Fibroblast of mammary gland (primary cell): ENCODE measurements at regions not wholly inside any gene's neighbourhood (a gene's known extent, or its start where the extent isn't known, plus 50 kb on each side); places are given as distances from the start of the nearest gene placed in this dataset.

ENCODE experiments used
- DNase-seq: peaks from one replicate; pipeline ENCODE4 v3.0.0-alpha.2; 2010; ENCODE audit warnings: low read depth
- H3K4me3 ChIP-seq: 2 replicates; pipeline ENCODE4 v1.5.1; 2011; ENCODE audit warnings: low read depth, mild to moderate bottlenecking, low read length, moderate library complexity; ENCODE audit not compliant: control insufficient read depth
- TF ChIP-seq, protein P1 (sequence below): conservative IDR thresholded peaks from 2 replicates; pipeline ENCODE4 v1.5.1; 2011; ENCODE audit warnings: low read depth, low read length, inconsistent platforms; ENCODE audit not compliant: control insufficient read depth, insufficient read depth

DNA sequence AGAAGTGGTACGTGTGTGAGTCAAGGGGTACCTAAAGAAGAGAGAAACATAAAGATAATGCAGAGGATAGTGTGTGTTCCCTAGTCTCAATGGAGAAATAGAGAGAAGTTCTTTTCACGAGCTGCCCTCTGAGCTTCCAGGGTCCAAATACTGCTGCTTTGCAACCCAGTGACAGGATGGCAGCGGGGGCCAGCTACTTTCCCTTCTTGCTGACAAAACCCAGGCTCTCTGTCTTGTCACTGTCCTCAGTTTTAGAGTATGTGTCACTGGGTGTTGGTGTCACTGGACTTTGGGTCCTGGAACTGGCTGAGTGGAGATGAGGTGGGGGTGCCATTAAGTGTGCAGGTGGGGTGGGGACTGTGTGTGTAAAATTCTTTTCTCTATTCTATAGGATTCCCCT is 265.6 kb downstream of the CDC5L start:
- TF ChIP-seq, protein P1, sequence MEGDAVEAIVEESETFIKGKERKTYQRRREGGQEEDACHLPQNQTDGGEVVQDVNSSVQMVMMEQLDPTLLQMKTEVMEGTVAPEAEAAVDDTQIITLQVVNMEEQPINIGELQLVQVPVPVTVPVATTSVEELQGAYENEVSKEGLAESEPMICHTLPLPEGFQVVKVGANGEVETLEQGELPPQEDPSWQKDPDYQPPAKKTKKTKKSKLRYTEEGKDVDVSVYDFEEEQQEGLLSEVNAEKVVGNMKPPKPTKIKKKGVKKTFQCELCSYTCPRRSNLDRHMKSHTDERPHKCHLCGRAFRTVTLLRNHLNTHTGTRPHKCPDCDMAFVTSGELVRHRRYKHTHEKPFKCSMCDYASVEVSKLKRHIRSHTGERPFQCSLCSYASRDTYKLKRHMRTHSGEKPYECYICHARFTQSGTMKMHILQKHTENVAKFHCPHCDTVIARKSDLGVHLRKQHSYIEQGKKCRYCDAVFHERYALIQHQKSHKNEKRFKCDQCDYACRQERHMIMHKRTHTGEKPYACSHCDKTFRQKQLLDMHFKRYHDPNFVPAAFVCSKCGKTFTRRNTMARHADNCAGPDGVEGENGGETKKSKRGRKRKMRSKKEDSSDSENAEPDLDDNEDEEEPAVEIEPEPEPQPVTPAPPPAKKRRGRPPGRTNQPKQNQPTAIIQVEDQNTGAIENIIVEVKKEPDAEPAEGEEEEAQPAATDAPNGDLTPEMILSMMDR = no peak
- H3K4me3 ChIP-seq = no peak overlapping the region
- no peak for DNase-seq

DNA sequence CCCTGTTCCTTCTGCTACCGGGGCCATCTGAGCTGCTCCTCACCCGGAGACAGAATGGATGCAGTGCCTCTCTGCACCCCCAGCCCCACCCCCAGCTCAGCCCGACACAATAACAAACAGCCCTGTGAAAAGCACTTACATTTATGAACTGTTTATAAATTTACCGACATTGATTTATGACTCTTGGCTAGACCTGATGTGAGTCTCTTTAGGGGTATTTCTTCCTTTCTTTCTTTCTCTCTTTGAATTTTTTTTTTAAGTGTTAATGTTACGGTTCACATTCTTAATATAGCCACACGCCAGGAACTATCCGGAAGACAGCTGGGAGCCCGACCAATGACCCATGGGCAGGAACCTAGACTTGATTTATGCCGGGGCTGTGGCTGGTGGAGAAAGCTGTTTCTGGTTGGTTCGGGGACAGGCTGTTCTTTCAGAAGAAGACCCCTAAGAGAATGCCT is 266.3 kb downstream of the CDC5L start:
- DNase-seq = no peak
- TF ChIP-seq, protein P1 = no peak
- H3K4me3 ChIP-seq = no peak overlapping the region

DNA sequence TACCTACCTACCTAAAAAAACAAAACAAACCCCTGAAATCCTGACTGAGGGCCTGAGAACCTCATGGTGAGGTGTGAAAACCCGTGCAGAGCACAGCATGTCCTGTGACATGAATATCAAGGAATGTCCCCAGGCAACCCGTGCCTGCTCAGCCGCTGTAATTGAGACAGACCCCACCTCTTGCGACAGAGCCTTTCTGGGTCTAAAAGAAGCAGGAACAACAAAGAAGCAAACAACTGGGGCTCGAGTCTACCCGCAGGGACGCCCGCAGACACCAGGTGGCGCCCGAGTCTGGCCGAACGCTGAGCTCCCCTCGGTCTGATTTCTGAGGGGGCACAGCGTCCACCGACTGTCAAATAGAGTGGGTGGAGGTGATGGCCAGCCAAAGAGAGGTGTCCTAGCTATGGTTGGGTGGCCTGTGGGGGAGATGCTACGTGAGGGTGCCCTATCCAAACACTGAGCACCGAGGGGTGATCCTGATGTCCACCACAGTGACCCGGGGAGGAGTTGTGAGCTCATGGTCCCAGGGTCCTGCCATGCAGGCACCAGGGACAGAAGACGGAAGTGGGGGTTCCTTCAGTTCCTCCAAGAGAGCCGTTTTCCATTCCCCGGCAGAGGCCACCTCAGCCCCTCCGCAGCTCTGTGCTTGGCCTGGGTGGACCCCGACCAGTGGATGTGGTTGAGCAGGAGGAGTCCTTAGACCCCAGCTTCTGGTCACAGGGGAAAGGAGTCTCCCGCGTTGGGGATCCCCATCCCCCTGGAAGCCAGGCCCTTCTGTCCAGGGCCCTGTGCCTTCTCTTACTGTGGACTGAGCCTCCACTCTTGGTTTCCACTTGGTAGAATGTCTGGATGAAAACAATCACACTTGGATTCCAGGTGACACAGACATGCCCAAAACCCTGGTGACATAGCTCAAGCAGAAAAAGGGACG is 268.2 kb downstream of the CDC5L start:
- TF ChIP-seq, protein P1 = peak; percentile 89
- no peak overlapping the region for H3K4me3 ChIP-seq
- peak; percentile 77 for DNase-seq

DNA sequence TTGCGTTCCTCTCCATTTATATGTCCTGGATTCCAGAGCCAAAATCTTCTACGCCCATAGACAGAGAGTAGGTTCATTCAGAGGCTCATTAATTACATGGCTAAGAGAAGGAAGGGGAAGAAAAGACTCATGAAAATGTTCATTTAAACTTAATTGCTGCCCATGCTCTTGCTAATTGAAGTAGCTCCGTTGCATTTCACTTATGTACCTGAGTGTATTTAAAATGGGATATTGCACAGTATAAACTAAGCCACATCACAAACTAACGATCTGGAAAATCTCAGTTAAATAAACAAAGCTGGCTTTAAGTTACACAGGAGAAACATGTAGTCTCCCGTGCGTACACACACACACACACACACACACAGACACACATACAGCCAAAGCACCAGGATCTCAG is 269.2 kb downstream of the CDC5L start:
- DNase-seq = no peak
- H3K4me3 ChIP-seq = no peak overlapping the region
- TF ChIP-seq, protein P1 = no peak

DNA sequence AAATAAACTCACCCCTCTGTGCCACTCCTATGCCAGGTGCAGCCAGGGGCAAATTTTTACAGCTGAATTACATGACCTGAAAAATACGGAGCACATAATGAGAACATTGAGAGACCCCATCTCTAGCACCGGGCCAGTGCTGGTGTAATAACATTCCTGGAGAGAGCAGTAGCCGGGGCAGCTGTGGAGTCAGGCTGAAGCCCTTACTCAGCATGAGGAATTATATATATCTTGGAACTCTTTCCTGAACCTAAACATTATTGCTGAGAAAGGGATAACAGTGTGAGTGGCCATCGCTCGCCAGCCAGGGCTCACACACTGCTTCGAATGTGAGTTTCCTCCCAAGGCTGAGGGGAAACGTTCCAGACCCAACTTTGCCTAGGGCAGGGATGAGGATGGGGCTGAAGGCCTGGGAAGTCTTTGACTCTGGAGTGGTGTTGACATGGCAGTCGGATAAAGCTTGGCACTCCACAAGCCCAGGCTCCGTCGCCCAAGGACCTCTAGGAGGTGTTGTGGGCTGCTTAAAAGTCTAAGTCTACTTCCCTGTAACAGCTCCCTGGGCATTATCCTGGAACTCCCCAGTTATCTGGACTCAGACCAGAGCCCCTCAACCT is 269.8 kb downstream of the CDC5L start:
- DNase-seq = no peak
- TF ChIP-seq, protein P1 = no peak
- no peak overlapping the region for H3K4me3 ChIP-seq

DNA sequence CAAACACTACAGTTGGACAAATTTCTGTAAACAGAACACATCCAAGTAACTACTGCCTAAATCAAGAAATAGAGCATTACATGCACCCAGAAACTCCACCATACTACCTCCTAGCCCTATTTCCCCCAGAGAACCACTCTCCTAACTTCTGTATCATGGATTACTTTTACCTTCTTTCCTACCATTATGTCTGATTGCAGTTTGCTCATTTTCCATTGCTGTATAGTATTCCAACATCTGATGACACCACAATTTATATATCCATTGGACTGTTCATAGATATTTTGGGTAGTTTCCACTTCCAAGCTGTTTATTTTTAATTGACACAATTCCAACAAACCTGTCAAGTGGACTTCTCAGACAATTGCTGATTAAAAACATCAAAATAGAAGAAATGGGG is 271.1 kb downstream of the CDC5L start:
- no peak for DNase-seq
- H3K4me3 ChIP-seq = no peak overlapping the region
- TF ChIP-seq, protein P1 = no peak
